HG03457 (cell line): ENCODE measurements at regions not wholly inside any gene's neighbourhood (a gene's known extent, or its start where the extent isn't known, plus 50 kb on each side); places are given as distances from the start of the nearest gene placed in this dataset.

Source experiments
- ATAC-seq: cut with Tn5 transposase; IDR thresholded peaks from one replicate; pipeline ENCODE4 v1.9.1; 2021; ENCODE audit warnings: moderate number of reproducible peaks; ENCODE audit not compliant: unreplicated experiment

- ATAC-seq: no peak
Measured at GRCh38 chr21:24938573-24938972, 668.7 kb downstream of the MRPL39 start.

GRCh38 chr21:24935991-24936390 is 671.3 kb downstream of the MRPL39 start:
- no peak for ATAC-seq

GRCh38 chr21:24910591-24910990 is 696.7 kb downstream of the MRPL39 start:
- ATAC-seq: no peak

GRCh38 chr21:24903994-24904635 is 703.2 kb downstream of the MRPL39 start:
- no peak for ATAC-seq

- no peak for ATAC-seq
Measured at GRCh38 chr21:24899138-24899537, 708.1 kb downstream of the MRPL39 start.

- ATAC-seq: peak; percentile 57
Measured at GRCh38 chr21:24897883-24898282, 709.4 kb downstream of the MRPL39 start.

GRCh38 chr21:24896735-24897124 is 710.6 kb downstream of the MRPL39 start:
- ATAC-seq: no peak

GRCh38 chr21:24895885-24896734 is 711.2 kb downstream of the MRPL39 start:
- ATAC-seq: peak; percentile 50

- ATAC-seq: no peak
Measured at GRCh38 chr21:24894324-24894723, 713.0 kb downstream of the MRPL39 start.

- ATAC-seq: no peak
Measured at GRCh38 chr21:24890021-24890420, 717.3 kb downstream of the MRPL39 start.

GRCh38 chr21:24881506-24881905 is 725.8 kb downstream of the MRPL39 start:
- no peak for ATAC-seq

GRCh38 chr21:24870633-24871032 is 736.6 kb downstream of the MRPL39 start:
- no peak for ATAC-seq

- ATAC-seq: no peak
Measured at GRCh38 chr21:24869862-24870261, 737.4 kb downstream of the MRPL39 start.

- ATAC-seq: no peak
Measured at GRCh38 chr21:24868117-24868516, 739.2 kb downstream of the MRPL39 start.

- no peak for ATAC-seq
Measured at GRCh38 chr21:24861471-24861870, 745.8 kb downstream of the MRPL39 start.

- no peak for ATAC-seq
Measured at GRCh38 chr21:24856326-24856725, 751.0 kb downstream of the MRPL39 start.

GRCh38 chr21:24852610-24853195 is 754.6 kb downstream of the MRPL39 start:
- ATAC-seq: no peak

- no peak for ATAC-seq
Measured at GRCh38 chr21:24850121-24850520, 757.2 kb downstream of the MRPL39 start.

- no peak for ATAC-seq
Measured at GRCh38 chr21:24844671-24845070, 762.6 kb downstream of the MRPL39 start.

GRCh38 chr21:24840287-24840686 is 767.0 kb downstream of the MRPL39 start:
- no peak for ATAC-seq

- no peak for ATAC-seq
Measured at GRCh38 chr21:24832961-24833360, 774.3 kb downstream of the MRPL39 start.

GRCh38 chr21:24829397-24829796 is 777.9 kb downstream of the MRPL39 start:
- no peak for ATAC-seq
